ENCODE measurements at regions not wholly inside any gene's neighbourhood (a gene's known extent, or its start where the extent isn't known, plus 50 kb on each side); places are given as distances from the start of the nearest gene placed in this dataset.

- no peak overlapping the region for H3K9ac ChIP-seq (ENCODE audit: low read depth in 1 of 2, low read length in 2 of 2)
- peaks cover 0 to 4% (median 0%) of the 10 kb centered on the region in 4 donors for H3K9me3 ChIP-seq (ENCODE audit: control insufficient read depth in 4 of 4, low read length in 3 of 4)
- DNase-seq (ENCODE audit: low spot score) = no peak
- H3K27ac ChIP-seq (ENCODE audit: low read depth in 1 of 2, low read length in 2 of 2) = no peak overlapping the region
- TF ChIP-seq GABPA (IDR thresholded peaks at IDR 0.05 in 1 of 2, conservative IDR thresholded peaks at IDR 0.05 in 1 of 2) (no peak), CTCF (IDR thresholded peaks at IDR 0.05; ENCODE audit: low read depth, low read length, missing input control) (no peak), HNF4G (IDR thresholded peaks at IDR 0.05) (no peak), RXRA (IDR thresholded peaks at IDR 0.05) (no peak), TAF1 (conservative IDR thresholded peaks at IDR 0.05) (no peak)
- H3K4me3 ChIP-seq (ENCODE audit: low read depth in 1 of 3, low read length in 3 of 3) = no peak overlapping the region
- H3K36me3 ChIP-seq (ENCODE audit: control insufficient read depth in 4 of 4, insufficient read depth in 3 of 4, low read depth in 1 of 4, low read length in 3 of 4) = peaks cover 0 to 2% (median 0%) of the 10 kb centered on the region in 4 donors
- H3K4me1 ChIP-seq (ENCODE audit: control insufficient read depth in 4 of 4, insufficient read depth in 4 of 4, low read length in 3 of 4) = no peaks in the 10 kb centered on the region
- WGBS = 96% methylated on average over 2 of the region's 2 CpGs
- H3K27me3 ChIP-seq (ENCODE audit: control insufficient read depth in 4 of 4, insufficient read depth in 4 of 4, low read length in 3 of 4) = no peaks in the 10 kb centered on the region
These were observed 174.1 kb downstream of the NOL4 start for GRCh38 chr18:34050661-34051060.

GRCh38 chr18:34049511-34049910 lies 175.2 kb downstream of the NOL4 start:
- no peak overlapping the region for H3K9ac ChIP-seq (ENCODE audit: low read depth in 1 of 2, low read length in 2 of 2)
- no peaks in the 10 kb centered on the region for H3K36me3 ChIP-seq (ENCODE audit: control insufficient read depth in 4 of 4, insufficient read depth in 3 of 4, low read depth in 1 of 4, low read length in 3 of 4)
- no peak for DNase-seq (ENCODE audit: low spot score)
- no peak overlapping the region for H3K4me3 ChIP-seq (ENCODE audit: low read depth in 1 of 3, low read length in 3 of 3)
- no peaks in the 10 kb centered on the region for H3K4me1 ChIP-seq (ENCODE audit: control insufficient read depth in 4 of 4, insufficient read depth in 4 of 4, low read length in 3 of 4)
- TF ChIP-seq JUND (IDR thresholded peaks at IDR 0.05) = no peak
- no peak for TF ChIP-seq YY1 (IDR thresholded peaks at IDR 0.05)
- no peak for TF ChIP-seq FOXA2 (IDR thresholded peaks at IDR 0.05)
- TF ChIP-seq ATF3 (IDR thresholded peaks at IDR 0.05) = no peak
- no peak for TF ChIP-seq NR2F2 (IDR thresholded peaks at IDR 0.05)
- no peak for TF ChIP-seq TAF1 (conservative IDR thresholded peaks at IDR 0.05)
- no peak for TF ChIP-seq EGR1 (IDR thresholded peaks at IDR 0.05; ENCODE audit: low read depth in 2 of 2)
- no peak for TF ChIP-seq HNF4G (IDR thresholded peaks at IDR 0.05)
- TF ChIP-seq MAX (IDR thresholded peaks at IDR 0.05) = no peak
- TF ChIP-seq RAD21 (IDR thresholded peaks at IDR 0.05) = no peak
- TF ChIP-seq CTCF (IDR thresholded peaks at IDR 0.05; ENCODE audit: low read depth, low read length, missing input control) = no peak
- no peak for TF ChIP-seq GABPA (IDR thresholded peaks at IDR 0.05 in 1 of 2, conservative IDR thresholded peaks at IDR 0.05 in 1 of 2)
- no peak for TF ChIP-seq REST (IDR thresholded peaks at IDR 0.05)
- TF ChIP-seq HNF4A (conservative IDR thresholded peaks at IDR 0.05) = no peak
- no peak for TF ChIP-seq ZBTB33 (IDR thresholded peaks at IDR 0.05)
- no peaks in the 10 kb centered on the region for H3K27me3 ChIP-seq (ENCODE audit: control insufficient read depth in 4 of 4, insufficient read depth in 4 of 4, low read length in 3 of 4)
- WGBS = 91% methylated on average over 3 of the region's 3 CpGs
- H3K27ac ChIP-seq (ENCODE audit: low read depth in 1 of 2, low read length in 2 of 2) = no peak overlapping the region
- no peaks in the 10 kb centered on the region for H3K9me3 ChIP-seq (ENCODE audit: control insufficient read depth in 4 of 4, low read length in 3 of 4)
